Activated T-cell treated with anti-CD3 and anti-CD28 coated beads, Interleukin-2, amount 50 U/mL, for 48 hours (primary cell): ENCODE measurements at regions not wholly inside any gene's neighbourhood (a gene's known extent, or its start where the extent isn't known, plus 50 kb on each side); places are given as distances from the start of the nearest gene placed in this dataset.

Source experiments
- DNase-seq, 2 experiments: peaks; one replicate each; pipeline ENCODE4 v3.0.0-alpha.2; 2020

GRCh38 chr12:102781117-102781516 is 135.9 kb downstream of the PAH start:
- no peak for DNase-seq

DNA sequence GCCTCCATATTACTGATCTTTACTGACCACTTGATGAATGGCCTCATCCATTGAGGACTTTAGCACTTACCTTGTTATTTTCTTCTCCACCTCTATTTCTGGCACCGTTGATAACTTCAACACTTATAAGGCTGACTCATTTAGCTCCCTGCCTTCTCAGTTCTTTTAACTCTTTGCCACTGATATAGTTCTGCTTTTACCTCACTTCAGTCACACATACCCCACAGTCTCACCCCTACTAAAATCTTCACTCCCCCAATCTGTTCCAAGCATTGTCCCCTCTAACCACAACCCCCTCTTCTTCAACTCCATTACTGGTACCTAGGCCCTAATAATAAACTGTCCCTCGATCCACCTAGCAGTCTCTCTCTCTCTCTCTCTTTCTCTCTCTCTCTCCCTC is 141.0 kb downstream of the PAH start:
- no peak for DNase-seq

DNA sequence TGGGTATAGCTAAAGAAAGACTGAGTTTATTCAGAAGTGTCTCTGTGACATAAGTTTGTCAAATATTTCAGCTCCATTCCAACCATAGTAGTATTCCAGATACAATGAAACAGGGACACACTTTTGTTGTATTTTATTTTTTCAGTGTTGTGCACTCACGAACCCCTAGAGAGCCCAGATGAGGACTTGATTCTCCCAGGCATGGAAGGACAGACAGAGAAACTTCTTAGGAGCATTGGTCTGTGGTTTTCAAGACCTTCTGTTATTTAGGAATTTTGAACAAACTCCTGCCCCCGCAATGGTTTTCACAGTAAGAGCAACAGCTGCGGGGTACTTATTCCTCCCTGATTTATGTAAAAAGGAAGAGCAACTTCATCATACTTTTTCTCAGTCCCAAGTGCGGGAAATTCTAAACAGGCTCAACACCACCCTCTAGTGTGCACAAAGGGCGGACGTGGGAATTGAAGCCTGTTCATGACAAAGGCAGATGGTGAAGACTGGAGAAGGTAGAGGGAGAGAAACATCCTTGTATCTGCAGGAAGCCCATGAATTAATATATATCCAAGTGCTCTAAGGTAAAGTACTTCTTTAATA is 147.6 kb downstream of the PAH start:
- DNase-seq, result peak; percentile 49 to 51

DNA sequence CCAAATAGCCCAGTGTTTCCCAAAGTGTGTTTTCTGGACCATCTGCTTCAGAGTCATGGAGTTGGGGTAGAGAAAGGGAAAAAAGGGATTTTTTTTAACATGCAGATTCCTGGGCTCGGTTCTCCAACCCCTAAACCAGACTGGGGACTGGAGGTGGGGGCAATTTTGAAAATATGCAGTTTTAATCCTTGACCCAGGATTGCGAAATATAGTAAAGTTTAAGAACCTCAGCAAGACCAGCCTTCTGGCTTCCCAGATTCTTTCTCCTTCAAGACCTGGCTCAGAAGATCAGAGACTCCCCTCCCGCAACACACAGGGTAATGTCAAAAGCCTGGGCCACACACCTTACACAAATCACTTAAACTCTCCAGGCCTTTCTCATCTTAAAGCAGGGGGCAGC is 150.1 kb downstream of the PAH start:
- DNase-seq, result no peak

DNA sequence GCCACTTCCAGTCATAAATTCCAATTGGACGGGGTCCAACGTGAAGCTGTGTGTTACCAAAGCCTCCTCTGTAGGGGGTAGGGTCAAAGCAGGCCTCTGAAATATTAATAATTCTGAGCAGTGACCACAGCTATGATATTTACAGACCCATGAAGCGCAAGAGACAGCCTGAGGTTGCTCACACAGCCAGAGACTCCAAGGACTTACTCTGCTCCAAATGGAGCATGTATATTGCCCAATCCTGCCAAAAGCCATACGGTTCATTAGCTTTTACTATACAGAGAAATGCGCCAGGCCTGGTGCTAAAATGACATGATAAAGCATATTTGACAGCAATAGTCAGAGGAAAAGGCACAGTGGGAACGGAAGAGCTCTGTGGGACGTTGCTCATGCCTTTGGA is 151.3 kb downstream of the PAH start:
- no peak for DNase-seq

GRCh38 chr12:102763471-102763870 is 153.6 kb downstream of the PAH start:
- DNase-seq, result no peak

DNA sequence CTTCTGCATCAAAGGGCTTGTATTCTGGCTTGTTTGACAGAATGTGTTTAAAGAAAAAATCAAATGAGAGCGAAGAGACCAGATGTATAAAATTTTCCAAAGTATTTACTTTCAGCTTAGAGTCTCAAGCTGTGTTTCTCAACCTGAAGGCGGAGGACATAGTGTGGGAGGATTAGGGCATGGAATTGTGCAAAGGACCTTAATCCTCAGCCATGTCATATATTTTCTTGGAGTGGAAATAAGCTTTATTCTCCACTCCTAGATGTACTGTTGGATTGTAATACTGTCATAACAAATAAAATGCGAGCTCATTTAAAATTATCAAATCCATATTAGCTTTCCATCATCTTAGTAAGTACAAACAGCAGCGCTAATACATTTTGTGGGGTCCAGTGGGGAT is 154.0 kb downstream of the PAH start:
- no peak for DNase-seq

DNA sequence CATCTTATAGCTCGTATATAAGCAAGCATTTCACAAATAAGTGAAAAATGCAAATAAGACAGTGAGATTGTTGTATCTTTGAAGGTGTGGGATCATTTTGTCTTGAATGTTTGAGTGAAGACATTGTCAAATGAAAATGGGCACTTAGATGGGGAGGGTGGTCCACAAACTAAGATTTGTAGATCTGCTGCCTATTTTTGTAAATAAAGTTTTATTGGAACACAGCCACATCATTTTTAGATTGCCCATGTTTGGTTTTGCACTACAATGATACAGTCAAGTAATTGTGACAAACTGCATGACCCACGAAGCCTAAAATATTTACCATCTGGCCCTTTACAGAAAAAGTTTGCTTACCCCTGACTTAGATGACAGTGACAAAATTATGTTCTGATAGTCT is 156.7 kb downstream of the PAH start:
- no peak for DNase-seq

GRCh38 chr12:102759466-102759865 is 157.6 kb downstream of the PAH start:
- no peak for DNase-seq

DNA sequence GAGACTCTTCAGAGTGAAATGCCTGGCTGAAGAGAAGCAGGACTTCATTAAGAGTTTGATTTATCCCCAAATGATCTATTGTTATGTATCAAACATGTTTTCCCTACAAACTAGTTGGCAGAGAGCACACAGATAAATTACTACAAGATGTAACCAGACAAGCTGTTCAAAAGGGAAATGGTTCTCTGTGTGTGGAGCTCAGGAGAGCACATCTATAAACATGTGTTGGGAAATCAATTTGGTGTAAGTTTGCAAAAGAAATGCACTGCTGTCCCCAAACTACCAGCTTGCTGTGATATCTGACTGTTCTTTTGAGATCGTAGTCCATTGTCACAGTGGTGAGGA is 159.2 kb downstream of the PAH start:
- no peak for DNase-seq

GRCh38 chr12:102757154-102757881 is 159.7 kb downstream of the PAH start:
- DNase-seq, result no peak

GRCh38 chr12:102756530-102756929 is 160.5 kb downstream of the PAH start:
- no peak for DNase-seq

GRCh38 chr12:102755266-102755665 is 161.8 kb downstream of the PAH start:
- no peak for DNase-seq

- DNase-seq, result no peak
These were observed 163.2 kb downstream of the PAH start for GRCh38 chr12:102753802-102754201.

DNA sequence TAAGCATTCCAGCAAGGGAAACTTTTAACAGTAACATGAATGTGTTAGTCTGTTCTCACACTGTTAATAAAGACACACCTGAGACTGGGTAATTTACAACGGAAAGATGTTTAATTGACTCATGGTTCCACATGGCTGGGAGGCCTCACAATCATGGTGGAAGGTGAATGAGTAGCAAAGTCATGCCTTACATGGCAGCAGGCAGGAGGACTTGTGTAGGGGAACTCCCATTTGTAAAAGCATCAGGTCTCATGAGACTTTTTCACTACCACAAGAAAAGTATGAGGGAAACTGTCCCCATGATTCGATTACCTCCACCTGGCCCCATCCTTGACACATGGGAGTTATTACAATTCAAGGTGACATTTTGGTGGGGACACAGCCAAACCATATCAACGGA is 168.3 kb downstream of the PAH start:
- no peak for DNase-seq

GRCh38 chr12:102746963-102747362 is 170.1 kb downstream of the PAH start:
- no peak for DNase-seq

- no peak for DNase-seq
These were observed 171.0 kb downstream of the PAH start for GRCh38 chr12:102745971-102746600.

- no peak for DNase-seq
These were observed 175.8 kb downstream of the PAH start for GRCh38 chr12:102741196-102741595.

- DNase-seq, result no peak
These were observed 176.7 kb downstream of the PAH start for GRCh38 chr12:102740141-102740955.

DNA sequence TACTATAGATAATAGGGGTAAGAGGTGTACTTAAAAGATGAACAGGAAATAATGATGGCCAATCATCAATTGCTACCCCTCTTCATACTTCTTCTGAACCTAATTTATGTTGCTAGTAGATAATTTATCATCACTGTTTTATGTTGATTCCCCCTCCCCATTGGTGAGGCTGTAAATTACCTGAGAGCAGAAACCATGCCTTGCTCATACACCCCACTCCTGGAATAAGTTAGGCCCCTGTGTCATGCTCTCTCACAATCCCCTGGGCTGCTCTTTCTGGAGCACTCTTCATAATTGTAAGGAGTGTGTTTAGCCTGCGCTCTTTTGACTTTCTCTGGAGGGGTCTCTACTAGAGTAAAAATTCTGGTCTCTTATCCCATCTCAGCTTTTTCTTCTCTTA is 180.7 kb downstream of the PAH start:
- DNase-seq, result no peak

- no peak for DNase-seq
These were observed 181.9 kb downstream of the PAH start for GRCh38 chr12:102735104-102735503.

- DNase-seq, result no peak
These were observed 186.0 kb downstream of the PAH start for GRCh38 chr12:102730996-102731395.

DNA sequence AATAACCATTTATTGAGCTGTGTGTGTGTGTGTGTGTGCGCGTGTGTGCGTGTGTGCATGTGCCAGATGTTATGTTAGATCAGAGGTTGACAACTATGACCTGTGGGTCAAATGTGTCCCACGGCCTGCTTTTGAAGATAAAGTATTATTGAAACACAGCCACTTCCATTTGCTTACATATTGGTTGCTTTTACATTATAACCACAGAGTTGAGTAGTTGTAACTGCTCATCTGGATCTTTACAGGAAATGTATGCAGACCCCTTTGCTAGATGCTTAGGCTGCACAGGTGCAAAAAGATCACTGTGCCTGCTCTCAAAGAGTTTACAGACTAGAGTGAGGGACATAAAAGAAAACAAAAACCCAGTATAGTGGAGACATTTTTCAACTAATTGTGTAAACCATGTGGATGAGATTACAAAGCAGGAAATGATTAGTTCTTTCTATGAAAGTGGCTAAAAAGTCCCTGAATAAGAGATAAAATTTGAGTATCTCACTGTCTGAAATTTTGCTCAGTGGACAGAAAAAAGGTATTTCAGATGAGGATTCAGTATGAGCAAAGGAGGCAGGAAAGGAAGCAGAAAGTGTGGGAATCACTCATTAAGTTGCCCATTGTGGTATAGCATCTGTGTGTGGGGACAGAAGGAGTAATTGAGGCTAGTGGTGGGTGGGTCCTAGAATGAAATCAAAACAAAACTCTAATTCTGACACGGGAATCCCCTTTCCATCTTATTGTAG is 188.4 kb downstream of the PAH start:
- DNase-seq, result no peak
